ENCODE measurements at regions not wholly inside any gene's neighbourhood (a gene's known extent, or its start where the extent isn't known, plus 50 kb on each side); places are given as distances from the start of the nearest gene placed in this dataset.

- H3K4me1 ChIP-seq (ENCODE audit: control insufficient read depth in 1 of 2, insufficient read depth in 2 of 2, low read depth in 1 of 2, low read length in 1 of 2): peaks cover 6 to 12% of the 10 kb centered on the region in 2 experiments; a peak in 2 of 4 replicates
- POLR2A ChIA-PET: no interaction called here
- CTCF ChIA-PET: no interaction called here
- TF ChIP-seq ELF1 (IDR thresholded peaks at IDR 0.05) (no peak), SMC3 (IDR thresholded peaks at IDR 0.05; ENCODE audit: low read depth, low read length) (no peak), TEAD4 (IDR thresholded peaks at IDR 0.05; ENCODE audit: borderline replicate concordance, insufficient read depth) (no peak), RFX5 (IDR thresholded peaks at IDR 0.05; ENCODE audit: low read length) (no peak), GABPA (IDR thresholded peaks at IDR 0.05; ENCODE audit: low read depth) (no peak), CTCF (IDR thresholded peaks at IDR 0.05) (no peak), FOSL2 (IDR thresholded peaks at IDR 0.05; ENCODE audit: borderline replicate concordance, low read depth) (no peak), MEF2A (IDR thresholded peaks at IDR 0.05; ENCODE audit: borderline replicate concordance, low read depth) (no peak), USF2 (IDR thresholded peaks at IDR 0.05; ENCODE audit: borderline replicate concordance, low read depth, low read length) (no peak), CHD2 (IDR thresholded peaks at IDR 0.05; ENCODE audit: low read length, partially characterized antibody) (no peak), SIN3A (IDR thresholded peaks at IDR 0.05; ENCODE audit: borderline replicate concordance, low read depth, low read length) (no peak), POLR2AphosphoS5 (IDR thresholded peaks at IDR 0.05; ENCODE audit: low read depth, low read length) (no peak), FOXM1 (IDR thresholded peaks at IDR 0.05; ENCODE audit: low read depth) (no peak), EZH2phosphoT487 (IDR thresholded peaks at IDR 0.05; ENCODE audit: borderline replicate concordance, low read depth) (no peak), MAX (IDR thresholded peaks at IDR 0.05; ENCODE audit: low read depth) (no peak), NRF1 (IDR thresholded peaks at IDR 0.05; ENCODE audit: low read depth, low read length) (no peak), MXI1 (IDR thresholded peaks at IDR 0.05; ENCODE audit: low read depth, low read length) (no peak), RXRA (IDR thresholded peaks at IDR 0.05; ENCODE audit: borderline replicate concordance, low read depth) (no peak), ZBTB33 (IDR thresholded peaks at IDR 0.05; ENCODE audit: borderline replicate concordance, low read depth) (no peak), TCF12 (IDR thresholded peaks at IDR 0.05) (no peak)
- no peak overlapping the region for H3K9ac ChIP-seq
- no peaks in the 10 kb centered on the region for H4K20me1 ChIP-seq (ENCODE audit: insufficient read depth)
- no peaks in the 10 kb centered on the region for H3K9me2 ChIP-seq
- no peak overlapping the region for H3K27ac ChIP-seq (ENCODE audit: low read depth in 2 of 2, low read length in 1 of 2)
- H3F3A ChIP-seq (replicated peaks; ENCODE audit: insufficient read depth): no peaks in the 10 kb centered on the region
- no peak overlapping the region for H2AFZ ChIP-seq (ENCODE audit: low read depth)
- no peak for DNase-seq
- H3K36me3 ChIP-seq (replicated peaks in 1 of 2; ENCODE audit: control insufficient read depth in 1 of 2, insufficient read depth in 2 of 2, low read length in 1 of 2): no peaks in the 10 kb centered on the region
- H3K4me3 ChIP-seq (ENCODE audit: low read depth in 2 of 2, low read length in 1 of 2): no peak overlapping the region
- H3K27me3 ChIP-seq (ENCODE audit: insufficient read depth): no peaks in the 10 kb centered on the region
- no peaks in the 10 kb centered on the region for H3K9me3 ChIP-seq
- no peak overlapping the region for H3K4me2 ChIP-seq
- no peaks in the 10 kb centered on the region for H3K79me2 ChIP-seq (ENCODE audit: insufficient read depth)
Observed at GRCh38 chr1:42010381-42010780, 91.7 kb upstream of the HIVEP3 start.
